ENCODE measurements at regions not wholly inside any gene's neighbourhood (a gene's known extent, or its start where the extent isn't known, plus 50 kb on each side); places are given as distances from the start of the nearest gene placed in this dataset.
"Not testable (repeated sequence)": the region's sequence is repeated elsewhere in the genome, so short reads cannot be mapped to it uniquely, and the experiment has no call there.

DNA sequence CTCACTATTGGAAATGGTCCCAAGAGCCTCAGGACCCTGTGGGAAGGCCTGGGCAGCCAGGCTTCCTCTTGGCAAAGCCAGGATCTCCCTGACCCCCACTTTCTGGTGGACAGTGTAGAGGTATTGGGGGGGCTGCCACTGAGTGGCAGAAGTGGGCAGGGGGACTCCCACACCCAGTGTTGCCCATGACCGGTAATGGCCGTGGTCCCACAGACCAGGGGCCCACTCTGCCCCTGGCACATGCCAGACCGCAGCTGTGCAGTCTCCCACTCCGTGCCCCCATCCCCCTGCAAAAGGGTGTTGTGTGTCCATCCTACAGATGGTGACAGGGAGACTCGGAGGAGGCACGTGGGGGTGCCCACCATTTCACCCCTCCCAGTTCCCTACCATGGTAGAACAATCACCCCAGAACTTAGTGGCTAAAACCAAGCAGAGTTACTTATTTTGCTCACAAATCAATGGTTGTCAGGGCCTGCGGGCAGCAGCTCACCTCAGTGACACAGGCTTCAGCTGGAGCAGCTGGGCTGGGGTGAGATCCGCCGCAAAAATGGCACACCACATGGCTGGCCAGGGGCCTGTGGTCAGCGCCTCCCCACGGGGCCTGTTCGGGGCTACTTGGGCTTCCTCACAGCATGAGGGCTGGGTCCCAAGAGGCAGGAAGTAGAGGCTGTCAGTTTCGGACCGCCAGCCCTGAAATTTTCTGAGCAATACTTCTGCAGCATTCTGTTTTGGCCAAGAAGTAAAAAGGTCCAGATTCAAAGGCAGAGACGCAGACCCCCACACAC, 59.0 kb upstream of the ZNF469 start:
- DNase-seq, result no peak

DNA sequence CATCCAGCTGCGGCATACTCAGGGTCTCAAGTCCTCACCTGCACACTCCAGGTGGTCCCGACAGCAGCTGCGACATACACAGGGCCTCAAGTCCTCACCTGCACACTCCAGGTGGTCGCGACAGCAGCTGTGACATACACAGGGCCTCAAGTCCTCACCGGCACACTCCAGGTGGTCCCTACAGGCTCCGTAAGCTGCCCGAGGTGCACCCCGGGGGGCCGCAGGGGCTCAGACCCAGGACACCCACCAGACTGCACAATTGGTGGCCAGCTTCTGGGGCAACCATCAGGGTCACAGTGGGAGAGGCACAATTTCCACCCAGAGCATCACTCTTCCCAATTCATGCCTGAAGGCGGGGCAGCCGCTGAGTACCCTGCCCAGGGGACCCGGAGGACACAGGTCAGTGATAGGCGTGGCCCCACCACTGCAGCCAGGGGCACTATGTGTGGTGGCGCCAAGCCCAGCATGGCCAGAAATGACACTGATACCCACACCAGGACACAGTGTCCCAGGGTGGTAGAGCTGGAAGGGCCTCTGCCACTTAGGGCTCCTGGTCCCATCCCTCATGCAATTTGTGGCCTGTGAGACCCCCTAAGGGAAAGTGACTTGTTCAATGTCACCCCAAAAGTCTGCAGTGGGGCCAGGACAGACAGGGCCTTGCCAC, 57.5 kb upstream of the ZNF469 start:
- DNase-seq, result no peak

DNA sequence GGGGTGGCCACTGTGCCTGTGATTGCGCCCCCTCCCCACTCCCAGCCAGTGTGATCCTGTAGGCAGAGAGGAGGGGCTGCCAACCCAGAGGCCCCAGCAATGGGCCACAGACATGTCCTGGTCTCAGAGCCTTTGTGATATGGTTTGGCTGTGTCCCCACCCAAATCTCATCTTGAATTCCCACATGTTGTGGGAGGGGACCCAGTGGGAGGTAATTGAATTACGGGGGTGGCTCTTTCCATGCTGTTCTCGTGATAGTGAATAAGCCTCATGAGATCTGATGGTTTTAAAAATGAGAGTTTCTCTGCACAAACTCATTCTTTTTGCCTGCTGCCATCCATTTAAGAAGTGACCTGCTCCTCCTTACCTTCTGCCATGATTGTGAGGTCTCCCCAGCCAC, 56.8 kb upstream of the ZNF469 start:
- DNase-seq, result no peak

DNA sequence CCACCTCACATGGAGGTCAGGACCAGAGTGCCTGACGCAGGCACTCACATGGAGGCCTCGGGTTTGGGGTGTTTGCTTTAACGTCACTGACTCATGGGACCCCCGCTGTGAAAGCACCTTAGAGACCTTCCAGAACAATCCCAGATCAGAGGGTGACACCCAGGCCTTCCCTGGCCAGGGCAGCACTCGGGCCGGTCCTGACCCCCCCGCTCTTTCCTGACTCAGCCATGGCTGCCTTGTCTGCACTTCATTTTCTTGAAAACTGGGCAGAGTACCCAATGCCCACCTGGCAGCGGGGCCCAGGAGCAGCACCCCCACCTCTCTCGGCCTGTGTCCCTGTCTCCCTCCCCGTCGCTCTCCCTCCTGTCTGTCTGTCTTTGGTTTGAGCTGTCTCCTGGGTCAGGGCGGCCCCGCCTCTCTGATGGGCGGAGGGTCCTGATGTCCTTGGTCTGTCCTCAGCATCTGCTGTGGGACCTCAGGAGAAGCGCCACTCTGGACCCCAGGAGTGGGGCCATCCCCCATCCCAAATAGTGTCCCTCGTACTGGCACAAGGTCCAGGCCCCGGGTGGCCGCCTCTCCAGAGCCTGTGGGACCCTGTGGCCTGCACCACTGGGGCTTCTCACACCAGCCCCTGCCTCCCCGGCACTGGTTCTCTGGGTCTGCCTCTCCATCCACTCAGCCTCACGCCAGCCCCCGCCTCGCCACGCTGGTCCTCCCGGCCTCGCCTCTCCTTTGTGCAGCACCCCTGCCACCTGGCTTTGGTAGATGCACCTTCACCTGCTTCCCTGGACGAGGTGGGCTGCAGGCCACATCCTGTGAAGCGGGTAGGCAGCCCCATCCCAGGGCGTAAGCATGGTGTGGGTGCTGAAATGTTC, 55.9 kb upstream of the ZNF469 start:
- DNase-seq, result no peak

DNA sequence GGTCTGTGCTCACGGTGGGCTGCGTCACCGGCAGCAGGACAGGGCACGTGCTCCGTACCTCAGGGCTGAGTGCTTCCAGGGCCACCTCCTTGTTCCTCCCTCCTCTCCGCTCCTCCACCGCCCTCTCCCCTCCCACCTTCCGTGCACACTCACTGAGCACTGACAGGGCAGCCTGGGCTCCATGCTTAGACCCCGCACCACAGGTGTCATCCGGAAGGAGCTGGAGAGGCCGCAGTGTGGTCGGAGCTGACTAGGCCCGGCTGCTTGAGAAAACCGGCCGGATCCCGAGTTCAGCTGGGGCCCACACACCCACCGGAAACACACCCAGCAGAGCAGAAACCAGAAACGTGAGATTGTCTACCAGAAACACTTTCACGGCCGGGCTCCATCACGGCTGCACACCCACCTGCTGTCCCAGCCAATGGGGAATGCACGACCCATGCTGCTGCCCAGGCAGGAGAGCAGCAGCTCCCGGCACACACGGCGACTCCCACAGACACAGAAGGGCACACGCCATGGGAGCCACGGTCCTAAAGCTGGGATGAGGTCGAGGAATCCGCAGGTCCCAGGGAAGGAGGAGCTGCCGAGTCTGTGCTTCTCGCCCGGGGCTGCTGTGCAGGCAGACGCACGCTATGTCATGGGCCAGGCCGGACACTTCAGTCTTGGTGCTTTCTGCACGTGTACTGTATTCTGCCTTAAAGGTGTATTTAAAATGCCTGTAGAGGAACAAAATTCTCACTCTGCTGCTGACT, 55.0 kb upstream of the ZNF469 start:
- no peak for DNase-seq

DNA sequence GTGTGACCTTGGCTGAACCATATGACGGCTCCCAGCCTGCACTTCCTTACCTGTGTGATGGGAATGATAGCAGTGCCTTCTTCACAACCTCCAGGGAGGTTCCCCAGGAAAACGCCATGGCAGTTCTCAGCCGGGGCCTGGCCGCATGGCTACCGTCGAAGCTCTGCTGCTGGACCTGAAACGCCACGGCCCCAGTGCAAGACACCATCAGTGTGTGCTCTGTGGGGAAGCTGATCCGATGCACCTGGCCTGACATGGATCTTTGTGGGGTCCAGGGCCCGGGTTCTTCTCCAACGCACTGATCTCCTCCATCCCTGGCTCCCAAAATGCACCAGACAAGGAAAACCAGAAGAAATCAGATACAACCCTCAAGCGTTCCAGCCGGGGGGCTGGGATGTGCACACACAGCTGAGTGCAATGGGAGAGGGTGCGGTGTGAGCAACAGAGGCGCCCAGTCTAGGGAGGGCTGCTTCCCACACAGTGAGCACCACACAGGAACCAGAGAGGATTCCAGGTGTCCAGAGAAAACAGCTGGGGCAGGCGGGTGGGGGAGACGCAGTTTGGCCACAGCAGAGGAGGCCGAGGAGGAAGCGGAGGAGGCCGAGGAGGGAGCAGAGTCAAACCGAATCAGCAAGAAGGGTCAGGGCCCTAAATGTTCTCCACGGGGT, 54.3 kb upstream of the ZNF469 start:
- DNase-seq, result no peak

DNA sequence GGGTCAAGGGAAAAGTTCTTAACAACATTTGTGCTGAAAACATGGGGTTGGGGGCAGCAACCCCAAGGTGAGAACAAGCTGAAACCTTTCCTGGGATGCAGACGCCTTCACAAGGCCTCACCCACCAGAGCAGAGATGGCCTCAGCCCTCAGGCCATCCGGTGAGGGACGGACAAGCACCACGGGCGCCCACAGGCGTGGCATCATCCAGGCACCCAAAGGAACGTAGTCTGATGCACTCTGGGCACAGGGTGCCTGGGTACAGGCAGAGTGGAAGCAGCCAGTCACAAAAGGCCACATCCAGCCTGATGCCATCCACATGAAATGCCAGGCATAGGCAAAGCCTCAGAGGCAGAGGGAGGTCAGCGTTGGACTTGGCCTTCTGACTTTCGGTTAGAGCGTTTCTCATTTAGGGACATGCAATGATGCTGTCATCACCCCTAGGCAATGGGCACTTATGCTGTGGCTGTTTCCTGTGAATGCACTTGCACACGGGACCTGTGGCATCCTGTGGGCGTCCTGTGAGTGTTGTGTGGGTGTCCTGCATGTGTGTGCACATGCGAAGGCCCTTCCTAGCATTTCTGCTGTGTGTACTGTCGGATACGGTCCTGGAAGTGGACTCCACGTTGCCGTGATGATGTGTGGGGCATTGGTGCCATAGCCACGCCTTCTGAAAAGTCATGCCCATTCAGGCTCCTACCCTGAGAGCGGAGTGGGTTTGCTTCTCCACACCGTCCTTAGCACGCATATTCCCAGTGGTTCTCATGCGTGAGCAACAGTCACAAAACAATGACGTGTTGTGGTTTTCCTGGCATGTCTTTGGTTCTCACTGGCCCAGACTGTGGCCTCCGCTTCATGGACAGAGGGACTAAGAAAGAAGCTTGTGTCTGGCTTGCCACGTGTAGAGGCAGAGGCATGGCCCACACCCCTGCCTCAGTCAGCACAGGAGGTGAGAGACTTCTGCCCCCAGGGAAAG, 52.7 kb upstream of the ZNF469 start:
- DNase-seq, result no peak

DNA sequence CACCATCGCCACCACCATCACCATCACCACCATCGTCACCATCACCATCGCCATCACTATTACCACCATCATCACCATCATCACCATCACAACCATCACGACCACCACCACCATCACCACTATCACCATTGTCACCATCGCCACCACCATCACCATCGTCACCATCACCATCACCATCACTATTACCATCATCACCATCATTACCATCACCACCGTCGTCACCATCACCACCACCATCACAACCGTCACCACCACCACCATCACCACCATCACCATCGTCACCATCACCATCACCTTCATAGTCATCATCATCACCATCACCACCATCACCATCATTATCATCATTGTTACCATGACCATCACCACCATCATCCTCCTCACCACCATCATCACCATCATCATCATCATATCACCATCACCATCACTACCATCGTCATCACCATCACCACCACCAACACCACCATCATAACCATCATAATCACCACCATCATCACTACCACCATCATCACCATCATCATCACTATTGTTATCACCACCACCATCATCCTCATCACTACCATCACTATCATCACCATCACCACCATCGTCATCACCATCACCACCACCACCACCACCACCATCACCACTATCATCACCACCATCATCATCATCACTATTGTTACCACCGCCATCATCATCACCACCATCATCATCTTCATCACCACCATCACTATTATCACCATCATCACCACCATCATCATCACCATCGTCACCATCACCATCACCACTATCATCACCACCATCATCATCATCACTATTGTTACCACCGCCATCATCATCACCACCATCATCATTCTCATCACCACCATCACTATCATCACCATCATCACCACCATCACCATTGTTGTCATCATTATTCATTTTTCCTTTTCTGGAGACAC, 51.5 kb upstream of the ZNF469 start:
- DNase-seq, result no peak

DNA sequence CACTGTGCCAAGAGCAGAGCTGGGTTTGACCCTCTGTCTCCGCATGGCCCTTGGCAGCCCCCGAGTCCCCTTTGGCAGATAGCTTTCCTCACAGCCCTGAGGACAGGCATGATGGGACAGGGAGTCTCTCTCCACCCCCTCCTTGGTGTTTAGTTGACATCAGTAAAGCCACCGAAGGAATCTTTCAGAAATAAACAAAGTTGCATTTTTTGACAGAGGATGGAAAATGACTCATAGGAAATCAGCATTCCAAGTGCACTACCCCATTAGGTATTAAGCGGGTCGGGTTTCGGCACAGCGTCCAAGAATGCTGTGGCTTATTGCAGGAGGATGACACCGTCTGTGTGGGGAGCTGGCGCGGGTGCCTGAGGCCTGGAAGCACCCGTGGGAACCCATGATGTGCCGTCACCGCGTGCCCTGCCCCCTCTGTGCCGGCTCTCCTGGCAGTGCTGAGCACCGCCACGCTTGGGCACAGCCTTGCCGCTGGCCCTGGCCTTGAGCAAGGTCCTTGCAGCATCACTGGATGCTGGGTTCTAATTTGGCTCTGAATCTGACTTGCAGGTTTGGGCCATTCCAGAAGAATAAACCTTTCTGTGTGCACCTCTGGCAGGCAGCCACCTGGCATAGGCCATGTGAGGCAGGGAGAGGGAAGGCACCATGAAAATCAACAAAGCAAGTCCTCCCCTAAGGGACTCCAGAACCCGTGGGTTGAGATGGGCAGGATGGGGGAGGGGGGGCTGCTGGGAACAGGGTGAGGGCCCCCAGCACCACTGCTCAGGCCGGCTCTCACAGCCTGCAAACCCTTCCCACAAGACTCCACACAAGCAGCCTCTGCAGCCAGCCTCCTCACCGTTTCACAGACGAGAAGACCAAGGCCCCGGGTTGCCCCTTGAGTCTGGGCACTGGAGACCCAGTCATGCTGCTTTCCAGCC, 50.5 kb upstream of the ZNF469 start:
- no peak for DNase-seq

DNA sequence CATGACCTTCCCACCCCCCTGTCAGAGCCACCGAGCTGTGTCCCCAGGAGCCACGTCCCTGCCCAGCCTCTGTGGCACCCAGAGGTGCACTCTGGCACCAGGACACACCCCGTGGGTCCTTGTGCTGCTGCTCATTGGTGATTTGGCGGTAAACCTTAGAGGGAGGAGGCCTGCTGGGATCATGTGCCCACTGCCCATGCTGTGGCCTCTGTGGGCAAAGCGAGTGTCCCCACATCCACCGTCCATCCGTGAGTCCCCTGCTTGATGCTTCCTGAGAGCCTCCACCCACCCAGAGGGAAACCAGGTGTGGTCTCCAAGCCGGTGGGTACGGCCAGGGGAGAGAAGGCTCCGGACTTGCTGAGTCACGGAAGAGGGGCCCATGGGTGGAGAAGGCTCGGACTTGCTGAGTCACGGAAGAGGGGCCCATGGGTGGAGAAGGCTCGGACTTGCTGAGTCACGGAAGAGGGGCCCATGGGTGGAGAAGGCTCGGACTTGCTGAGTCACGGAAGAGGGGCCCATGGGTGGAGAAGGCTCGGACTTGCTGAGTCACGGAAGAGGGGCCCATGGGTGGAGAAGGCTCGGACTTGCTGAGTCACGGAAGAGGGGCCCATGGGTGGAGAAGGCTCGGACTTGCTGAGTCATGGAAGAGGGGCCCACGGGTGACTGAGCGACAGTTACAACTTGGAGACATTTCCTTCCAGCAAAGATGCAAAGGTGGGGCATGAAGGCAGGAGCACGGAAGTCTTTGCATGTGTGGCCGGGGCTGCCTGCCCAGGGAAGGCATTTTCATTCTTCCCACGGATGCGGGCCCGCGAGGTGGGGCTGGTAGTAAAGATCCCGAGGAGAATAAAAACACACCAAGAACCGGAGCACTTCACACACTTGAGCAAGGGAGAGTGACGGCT, 49.6 kb upstream of the ZNF469 start:
- DNase-seq, result not testable (repeated sequence)
